ENCODE measurements at regions not wholly inside any gene's neighbourhood (a gene's known extent, or its start where the extent isn't known, plus 50 kb on each side); places are given as distances from the start of the nearest gene placed in this dataset.

GRCh38 chr17:73987845-73988509 is 215.5 kb upstream of the RPL38 start:
- TF ChIP-seq POLR2A (IDR thresholded peaks at IDR 0.05) = no peak
- no peak for TF ChIP-seq CTCF (IDR thresholded peaks at IDR 0.05)

Measured in prostate gland (tissue), 2 donors.